BLaER1 (cell line): ENCODE measurements at regions not wholly inside any gene's neighbourhood (a gene's known extent, or its start where the extent isn't known, plus 50 kb on each side); places are given as distances from the start of the nearest gene placed in this dataset.

ENCODE experiments used
- H3K27ac ChIP-seq: shearing (Covaris generic); formaldehyde crosslinking; 2 replicates; pipeline ENCODE4 v1.8.1; 2022
- H3K27me3 ChIP-seq: shearing (Covaris generic); formaldehyde crosslinking; 2 replicates; pipeline ENCODE4 v1.8.1; 2022
- H3K36me3 ChIP-seq: shearing (Covaris generic); formaldehyde crosslinking; 2 replicates; pipeline ENCODE4 v1.8.1; 2022
- H3K4me1 ChIP-seq: shearing (Covaris generic); formaldehyde crosslinking; 2 replicates; pipeline ENCODE4 v1.8.1; 2022
- H3K4me2 ChIP-seq: shearing (Covaris generic); formaldehyde crosslinking; 2 replicates; pipeline ENCODE4 v1.8.1; 2022
- H3K4me3 ChIP-seq: shearing (Covaris generic); formaldehyde crosslinking; 2 replicates; pipeline ENCODE4 v1.8.1; 2022
- H3K9ac ChIP-seq: shearing (Covaris generic); formaldehyde crosslinking; 2 replicates; pipeline ENCODE4 v1.8.1; 2022
- H3K9me3 ChIP-seq: shearing (Covaris generic); formaldehyde crosslinking; 2 replicates; pipeline ENCODE4 v1.8.1; 2022
- H4K20me1 ChIP-seq: shearing (Covaris generic); formaldehyde crosslinking; 2 replicates; pipeline ENCODE4 v1.8.1; 2022
- Cebpa-rat ChIP-seq: shearing (Covaris generic); IDR thresholded peaks from 2 replicates; pipeline ENCODE4 v1.8.1; 2022

- H3K4me1 ChIP-seq = no peaks in the 10 kb centered on the region
- H4K20me1 ChIP-seq = no peaks in the 10 kb centered on the region
- H3K36me3 ChIP-seq = no peaks in the 10 kb centered on the region
- H3K4me2 ChIP-seq = no peak overlapping the region
- H3K4me3 ChIP-seq = no peak overlapping the region
- TF ChIP-seq Cebpa-rat = no peak
- H3K9ac ChIP-seq = no peak overlapping the region
- H3K27me3 ChIP-seq = no peaks in the 10 kb centered on the region
- H3K27ac ChIP-seq = no peak overlapping the region
- H3K9me3 ChIP-seq = no peaks in the 10 kb centered on the region
Observed at GRCh38 chr6:141024526-141024925, 1108.2 kb upstream of the GJE1 start.

DNA sequence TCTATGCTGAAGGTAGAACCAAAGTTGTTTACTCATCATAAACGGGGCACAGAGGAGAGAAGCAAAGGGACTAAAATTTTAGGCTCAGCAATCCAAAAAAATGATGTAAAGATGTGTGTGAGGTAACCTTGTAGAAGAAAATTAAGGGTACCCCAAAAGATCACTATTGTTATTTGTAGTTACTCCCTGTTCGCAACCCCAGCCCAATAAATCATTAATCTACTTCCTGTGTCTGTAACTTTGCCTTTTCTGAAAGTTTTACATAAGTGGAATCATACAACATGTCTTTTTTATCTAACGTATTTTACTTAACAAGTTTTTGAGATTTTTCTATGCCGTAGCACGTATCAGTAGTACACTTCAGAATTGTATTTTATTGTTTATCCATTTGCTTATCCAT lies 1114.8 kb upstream of the GJE1 start:
- Histone ChIP-seq H3K36me3 (no peaks in the 10 kb centered on the region), H3K27me3 (no peaks in the 10 kb centered on the region), H3K9ac (no peak overlapping the region), H3K27ac (no peak overlapping the region), H3K4me3 (no peak overlapping the region), H3K9me3 (no peaks in the 10 kb centered on the region), H3K4me1 (peaks cover 5% of the 10 kb centered on the region), H4K20me1 (no peaks in the 10 kb centered on the region), H3K4me2 (no peak overlapping the region)
- no peak for TF ChIP-seq Cebpa-rat

DNA sequence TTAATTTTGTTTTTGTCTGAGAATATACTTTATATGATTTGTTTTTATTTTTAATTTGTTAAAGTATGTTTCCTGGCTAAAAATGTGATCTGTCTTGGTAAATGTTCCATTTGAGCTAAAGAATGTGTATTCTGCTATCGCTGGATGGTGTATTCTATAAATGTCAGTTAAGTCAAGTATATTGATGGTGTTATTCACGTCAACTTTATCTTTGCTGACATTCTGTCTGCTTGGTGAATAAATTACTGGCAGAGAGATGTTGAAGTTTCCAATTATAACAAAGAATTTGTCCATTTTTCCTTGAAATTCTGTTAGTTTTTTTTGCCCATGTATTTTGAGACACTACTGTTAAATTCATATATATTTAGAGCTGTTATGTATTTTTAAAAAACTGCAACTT lies 1131.8 kb upstream of the GJE1 start:
- no peaks in the 10 kb centered on the region for H3K9me3 ChIP-seq
- no peaks in the 10 kb centered on the region for H3K27me3 ChIP-seq
- H3K27ac ChIP-seq = no peak overlapping the region
- H4K20me1 ChIP-seq = no peaks in the 10 kb centered on the region
- no peak overlapping the region for H3K9ac ChIP-seq
- no peak for TF ChIP-seq Cebpa-rat
- no peak overlapping the region for H3K4me2 ChIP-seq
- no peaks in the 10 kb centered on the region for H3K36me3 ChIP-seq
- H3K4me1 ChIP-seq = no peaks in the 10 kb centered on the region
- H3K4me3 ChIP-seq = no peak overlapping the region

DNA sequence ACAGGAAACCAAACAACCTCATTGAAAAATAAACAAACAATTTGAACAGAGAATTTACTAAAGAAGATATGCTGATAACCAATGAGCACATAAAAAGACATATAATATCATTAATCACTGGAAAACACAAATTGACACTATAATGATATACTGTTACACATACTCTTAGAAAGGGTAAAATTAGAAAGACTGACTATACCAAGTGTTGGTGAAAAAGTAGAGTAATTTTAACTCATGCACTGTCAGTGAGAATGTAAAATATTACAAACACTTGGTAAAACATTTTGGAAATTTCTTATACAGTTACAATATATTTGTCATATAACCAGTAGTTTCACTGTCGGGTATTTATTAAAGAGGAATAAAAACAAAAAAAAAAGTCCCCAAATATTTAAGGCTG lies 1139.2 kb upstream of the GJE1 start:
- Histone ChIP-seq H3K27ac (no peak overlapping the region), H3K9me3 (no peaks in the 10 kb centered on the region), H3K4me1 (no peaks in the 10 kb centered on the region), H3K36me3 (no peaks in the 10 kb centered on the region), H4K20me1 (no peaks in the 10 kb centered on the region), H3K9ac (no peak overlapping the region), H3K4me2 (no peak overlapping the region), H3K27me3 (no peaks in the 10 kb centered on the region), H3K4me3 (no peak overlapping the region)
- TF ChIP-seq Cebpa-rat = no peak

DNA sequence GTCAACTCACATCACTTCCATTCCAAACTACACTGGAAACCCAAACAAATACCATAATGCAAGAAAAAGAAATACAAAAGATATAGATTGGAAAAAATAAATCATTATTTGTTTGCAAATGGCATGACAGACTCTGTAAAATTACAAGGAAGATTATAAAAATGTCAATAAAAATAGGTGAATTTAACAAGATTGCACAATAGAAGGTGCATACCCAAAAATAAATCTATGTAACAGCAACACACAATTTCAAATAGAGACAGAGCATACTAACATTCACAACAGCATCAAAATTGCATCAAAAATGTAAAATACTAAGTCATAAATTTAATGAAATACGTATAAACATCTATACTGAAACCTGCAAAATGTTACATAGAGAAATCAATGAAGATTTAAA lies 1140.0 kb upstream of the GJE1 start:
- Histone ChIP-seq H3K4me3 (no peak overlapping the region), H3K4me1 (no peaks in the 10 kb centered on the region), H4K20me1 (no peaks in the 10 kb centered on the region), H3K27me3 (no peaks in the 10 kb centered on the region), H3K4me2 (no peak overlapping the region), H3K9ac (no peak overlapping the region), H3K27ac (no peak overlapping the region), H3K36me3 (no peaks in the 10 kb centered on the region), H3K9me3 (no peaks in the 10 kb centered on the region)
- TF ChIP-seq Cebpa-rat = no peak

GRCh38 chr6:140988780-140989179 lies 1143.9 kb upstream of the GJE1 start:
- H3K9ac ChIP-seq = no peak overlapping the region
- no peak overlapping the region for H3K27ac ChIP-seq
- H3K27me3 ChIP-seq = no peaks in the 10 kb centered on the region
- no peak for TF ChIP-seq Cebpa-rat
- H3K4me3 ChIP-seq = no peak overlapping the region
- no peak overlapping the region for H3K4me2 ChIP-seq
- H4K20me1 ChIP-seq = no peaks in the 10 kb centered on the region
- H3K4me1 ChIP-seq = peaks cover 16% of the 10 kb centered on the region
- no peaks in the 10 kb centered on the region for H3K9me3 ChIP-seq
- no peaks in the 10 kb centered on the region for H3K36me3 ChIP-seq

GRCh38 chr6:140987364-140988155 lies 1145.2 kb upstream of the GJE1 start:
- H3K27me3 ChIP-seq = no peaks in the 10 kb centered on the region
- H3K4me3 ChIP-seq = no peak overlapping the region
- H4K20me1 ChIP-seq = no peaks in the 10 kb centered on the region
- no peaks in the 10 kb centered on the region for H3K36me3 ChIP-seq
- no peak for TF ChIP-seq Cebpa-rat
- H3K9me3 ChIP-seq = no peaks in the 10 kb centered on the region
- H3K9ac ChIP-seq = no peak overlapping the region
- H3K4me1 ChIP-seq = peaks cover 16% of the 10 kb centered on the region
- no peak overlapping the region for H3K4me2 ChIP-seq
- no peak overlapping the region for H3K27ac ChIP-seq

DNA sequence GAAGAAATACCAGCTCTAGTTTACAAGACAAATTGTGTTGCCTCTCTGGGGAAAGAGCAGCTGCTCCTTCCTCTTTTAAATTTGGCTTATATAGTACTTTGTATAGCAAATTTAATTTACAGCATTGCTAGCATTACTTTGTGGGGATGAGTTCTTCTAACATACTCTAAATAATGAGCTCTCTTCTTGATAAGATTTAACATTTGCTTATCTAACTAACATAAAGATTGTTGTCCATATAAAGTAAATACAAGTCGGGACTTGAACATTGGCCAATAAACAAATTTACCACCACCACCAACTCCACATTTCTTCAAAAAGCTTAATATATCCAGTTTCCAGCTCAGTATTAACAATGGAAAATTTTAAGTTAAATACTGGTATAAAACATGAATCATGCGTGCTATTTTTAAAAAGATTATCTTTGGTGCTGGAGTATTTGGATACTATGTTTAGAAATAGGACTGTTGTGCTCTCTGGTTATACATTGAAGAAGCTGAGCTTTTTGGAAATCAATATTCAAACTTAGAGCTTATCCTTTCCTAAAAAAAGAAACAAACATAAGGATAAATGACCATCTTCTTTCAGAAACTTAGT lies 1146.9 kb upstream of the GJE1 start:
- Histone ChIP-seq H4K20me1 (no peaks in the 10 kb centered on the region), H3K4me3 (no peak overlapping the region), H3K4me2 (peak overlapping the region; percentile 21; the same call in 1 of the 2 replicates), H3K27ac (no peak overlapping the region), H3K9me3 (no peaks in the 10 kb centered on the region), H3K27me3 (no peaks in the 10 kb centered on the region), H3K9ac (no peak overlapping the region), H3K4me1 (peaks cover 16% of the 10 kb centered on the region), H3K36me3 (no peaks in the 10 kb centered on the region)
- TF ChIP-seq Cebpa-rat = no peak

DNA sequence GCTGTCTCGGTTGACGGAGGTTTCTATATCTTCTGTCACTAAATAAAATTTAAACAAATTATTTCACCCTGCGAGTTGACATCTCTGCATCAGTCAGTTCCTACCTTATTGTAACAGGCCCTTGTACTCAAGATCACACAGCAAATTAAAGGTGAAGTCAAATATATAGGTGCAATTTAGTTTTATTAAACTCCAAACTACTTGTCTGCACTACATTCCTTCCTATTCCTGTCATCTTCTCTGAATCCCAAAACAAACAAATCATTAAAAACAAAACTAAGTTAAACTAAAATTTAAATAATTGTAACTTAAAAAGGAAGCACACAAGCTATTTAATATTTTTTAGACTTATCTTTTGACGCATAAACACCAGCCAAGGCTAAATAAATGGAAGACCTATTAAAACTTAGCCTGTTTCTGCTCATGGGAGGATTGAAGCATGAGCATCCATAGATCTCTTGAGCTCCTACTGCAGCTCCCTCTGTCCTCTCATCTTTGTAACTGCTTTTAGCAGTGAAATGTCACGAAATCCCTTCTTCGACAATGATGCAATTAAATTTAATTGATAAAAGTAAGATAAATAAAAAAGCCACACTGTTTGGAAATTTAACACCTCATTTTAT lies 1152.3 kb upstream of the GJE1 start:
- Histone ChIP-seq H3K9ac (no peak overlapping the region), H3K27me3 (no peaks in the 10 kb centered on the region), H3K36me3 (no peaks in the 10 kb centered on the region), H3K4me1 (peaks cover 8% of the 10 kb centered on the region), H4K20me1 (no peaks in the 10 kb centered on the region), H3K9me3 (no peaks in the 10 kb centered on the region), H3K4me3 (no peak overlapping the region), H3K4me2 (no peak overlapping the region), H3K27ac (no peak overlapping the region)
- TF ChIP-seq Cebpa-rat = no peak

DNA sequence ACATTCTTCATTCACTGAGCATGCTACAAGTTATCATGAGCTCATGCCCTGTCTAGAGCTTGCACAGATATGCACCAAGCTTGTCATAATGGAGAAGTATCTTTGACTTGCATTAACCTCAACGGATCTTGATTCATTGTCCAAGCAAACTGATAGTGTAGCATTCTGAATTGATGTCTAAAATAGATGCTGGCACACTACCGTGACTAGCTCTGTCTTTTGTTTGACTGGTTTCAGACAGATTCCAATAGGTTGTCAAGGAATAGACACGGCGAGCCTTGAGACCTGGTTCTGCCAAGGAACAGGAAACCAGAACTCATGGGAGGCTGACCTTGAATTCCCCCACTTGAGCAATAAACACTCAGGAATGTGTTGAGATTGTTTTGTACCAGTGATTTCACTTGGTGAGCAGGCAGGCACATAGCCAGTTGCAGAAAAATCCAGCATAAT lies 1153.1 kb upstream of the GJE1 start:
- 0 out of 2 replicates have a peak, but pooled peaks cover 1% of the 10 kb centered on the region for H3K4me1 ChIP-seq

More for the DNA sequence above, 1153.1 kb upstream of the GJE1 start:
- no peak overlapping the region for H3K27ac ChIP-seq
- no peaks in the 10 kb centered on the region for H4K20me1 ChIP-seq
- no peak for TF ChIP-seq Cebpa-rat
- H3K36me3 ChIP-seq = no peaks in the 10 kb centered on the region
- no peaks in the 10 kb centered on the region for H3K27me3 ChIP-seq
- H3K9me3 ChIP-seq = no peaks in the 10 kb centered on the region
- no peak overlapping the region for H3K9ac ChIP-seq
- H3K4me3 ChIP-seq = no peak overlapping the region
- no peak overlapping the region for H3K4me2 ChIP-seq
